Adrenal gland (tissue), 9 donors: ENCODE measurements at regions not wholly inside any gene's neighbourhood (a gene's known extent, or its start where the extent isn't known, plus 50 kb on each side); places are given as distances from the start of the nearest gene placed in this dataset.
A peak's percentile ranks its signal among the peaks of the same experiment; 100 is the strongest.

ENCODE experiments used
- DNase-seq, 7 donors: peaks; one replicate each; pipeline ENCODE4 v3.0.0-alpha.2; 2019 to 2020
- H3K27ac ChIP-seq, 5 donors: fragments of 200-600 bp; sonication (generic) in 4 of 5; 1 replicate in 3 of 5; 2 replicates in 2 of 5; pipeline versions ENCODE4 v1.5.1 to v1.8.0; 2016 to 2020; ENCODE audit warnings: mild to moderate bottlenecking in 1 of 5
- H3K27me3 ChIP-seq: fragments of 200-600 bp; 2 replicates; pipeline ENCODE4 v1.8.0; 2021
- H3K36me3 ChIP-seq, 2 donors: fragments of 200-600 bp; replicated peaks in 1 of 2; 1 replicate in 1 of 2; 2 replicates in 1 of 2; pipeline versions ENCODE4 v1.5.1 to v1.8.0; 2018 to 2022
- H3K4me1 ChIP-seq, 2 donors: fragments of 200-600 bp; replicated peaks in 1 of 2; 1 replicate in 1 of 2; 2 replicates in 1 of 2; pipeline versions ENCODE4 v1.5.1 to v1.8.0; 2018 to 2021
- H3K4me3 ChIP-seq, 4 donors: fragments of 200-600 bp; sonication (generic) in 3 of 4; one replicate each; pipeline ENCODE4 v1.5.1; 2016 to 2018
- H3K9me3 ChIP-seq, 3 donors: fragments of 200-600 bp; sonication (generic) in 1 of 3; replicated peaks in 1 of 3; 1 replicate in 2 of 3; 2 replicates in 1 of 3; pipeline versions ENCODE4 v1.5.1 to v1.8.0; 2016 to 2021
- POLR2A ChIP-seq, 2 donors: fragments of 450-650 bp; IDR thresholded peaks; one replicate each; pipeline ENCODE4 v1.6.1; 2017; ENCODE audit warnings: antibody characterized with exemption in 2 of 2, mild to moderate bottlenecking in 2 of 2, moderate library complexity in 1 of 2
- WGBS, 4 donors: extraction: QIAGEN DNeasy Blood & Tissue Kit in 2 of 4; methylation state at CpG; one replicate each; pipeline versions ENCODE4 v1.1.5 to v1.1.7; 2013 to 2017; 5-methylcytosine and 5-hydroxymethylcytosine counted together
- intact Hi-C, 2 donors: fragments of 100-400 bp; cut with DNase I; formaldehyde crosslinking; loops; one replicate each; pipeline versions ENCODE4 v1.14.1 to v1.15.0; 2022 to 2023
- TF ChIP-seq, protein P1 (sequence below), 6 experiments: fragments of 450-650 bp in 4 of 6; fragments of 200-600 bp in 2 of 6; sonication (generic) in 1 of 6; IDR thresholded peaks; 1 replicate in 5 of 6; 2 replicates in 1 of 6; pipeline versions ENCODE4 v1.5.1 to v1.8.0; 2016 to 2021; ENCODE audit warnings: antibody characterized with exemption in 6 of 6, mild to moderate bottlenecking in 2 of 6, moderate library complexity in 1 of 6
- donor health status: healthy with polysubstance abuse.
- donor health status: Bipolar disorder and iron deficiency.
- donor health status: DM: yes; HTN: yes; CAD: no.
- donor health status: DM: no; HTN: no; CAD: no.
- donor health status: DM: no; HTN: no; CAD: no.

DNA sequence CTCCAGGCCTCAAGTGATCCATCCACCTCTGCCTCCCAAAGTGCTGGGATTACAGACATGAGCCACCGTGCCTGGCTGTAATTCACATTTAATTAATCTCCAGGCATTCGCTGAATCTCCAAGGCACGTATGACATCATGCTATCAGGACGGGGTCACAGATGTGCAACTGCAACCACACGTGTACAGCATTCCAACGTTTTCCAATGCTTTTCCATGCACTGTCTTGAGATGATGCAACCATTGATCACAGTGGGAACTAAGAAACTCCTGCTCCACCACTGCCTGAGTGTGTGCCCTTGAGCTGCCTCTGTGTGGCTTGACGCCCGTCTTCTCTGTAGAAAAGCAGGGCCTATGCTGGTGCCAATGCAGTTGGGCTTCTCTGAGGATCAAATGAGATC, 119.8 kb upstream of the LYZL2 start:
- Histone ChIP-seq H3K36me3 (no peaks in the 10 kb centered on the region), H3K9me3 (no peaks in the 10 kb centered on the region), H3K27ac (no peak overlapping the region), H3K4me3 (no peak overlapping the region), H3K27me3 (no peaks in the 10 kb centered on the region), H3K4me1 (no peaks in the 10 kb centered on the region)
- no peak for DNase-seq
- 77 to 84% (median 80%) methylated on average over 8 of the region's 8 CpGs for WGBS, 4 donors
- TF ChIP-seq POLR2A (IDR thresholded peaks at IDR 0.05) = no peak
- TF ChIP-seq, protein P1, sequence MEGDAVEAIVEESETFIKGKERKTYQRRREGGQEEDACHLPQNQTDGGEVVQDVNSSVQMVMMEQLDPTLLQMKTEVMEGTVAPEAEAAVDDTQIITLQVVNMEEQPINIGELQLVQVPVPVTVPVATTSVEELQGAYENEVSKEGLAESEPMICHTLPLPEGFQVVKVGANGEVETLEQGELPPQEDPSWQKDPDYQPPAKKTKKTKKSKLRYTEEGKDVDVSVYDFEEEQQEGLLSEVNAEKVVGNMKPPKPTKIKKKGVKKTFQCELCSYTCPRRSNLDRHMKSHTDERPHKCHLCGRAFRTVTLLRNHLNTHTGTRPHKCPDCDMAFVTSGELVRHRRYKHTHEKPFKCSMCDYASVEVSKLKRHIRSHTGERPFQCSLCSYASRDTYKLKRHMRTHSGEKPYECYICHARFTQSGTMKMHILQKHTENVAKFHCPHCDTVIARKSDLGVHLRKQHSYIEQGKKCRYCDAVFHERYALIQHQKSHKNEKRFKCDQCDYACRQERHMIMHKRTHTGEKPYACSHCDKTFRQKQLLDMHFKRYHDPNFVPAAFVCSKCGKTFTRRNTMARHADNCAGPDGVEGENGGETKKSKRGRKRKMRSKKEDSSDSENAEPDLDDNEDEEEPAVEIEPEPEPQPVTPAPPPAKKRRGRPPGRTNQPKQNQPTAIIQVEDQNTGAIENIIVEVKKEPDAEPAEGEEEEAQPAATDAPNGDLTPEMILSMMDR (IDR thresholded peaks at IDR 0.05) = no peak
- intact Hi-C loops = loop anchor here in 1 of 2 donors (10.0 kb wide), 1 partner anchor 1055 kb away; no protein-coding TSS in a partner anchor

DNA sequence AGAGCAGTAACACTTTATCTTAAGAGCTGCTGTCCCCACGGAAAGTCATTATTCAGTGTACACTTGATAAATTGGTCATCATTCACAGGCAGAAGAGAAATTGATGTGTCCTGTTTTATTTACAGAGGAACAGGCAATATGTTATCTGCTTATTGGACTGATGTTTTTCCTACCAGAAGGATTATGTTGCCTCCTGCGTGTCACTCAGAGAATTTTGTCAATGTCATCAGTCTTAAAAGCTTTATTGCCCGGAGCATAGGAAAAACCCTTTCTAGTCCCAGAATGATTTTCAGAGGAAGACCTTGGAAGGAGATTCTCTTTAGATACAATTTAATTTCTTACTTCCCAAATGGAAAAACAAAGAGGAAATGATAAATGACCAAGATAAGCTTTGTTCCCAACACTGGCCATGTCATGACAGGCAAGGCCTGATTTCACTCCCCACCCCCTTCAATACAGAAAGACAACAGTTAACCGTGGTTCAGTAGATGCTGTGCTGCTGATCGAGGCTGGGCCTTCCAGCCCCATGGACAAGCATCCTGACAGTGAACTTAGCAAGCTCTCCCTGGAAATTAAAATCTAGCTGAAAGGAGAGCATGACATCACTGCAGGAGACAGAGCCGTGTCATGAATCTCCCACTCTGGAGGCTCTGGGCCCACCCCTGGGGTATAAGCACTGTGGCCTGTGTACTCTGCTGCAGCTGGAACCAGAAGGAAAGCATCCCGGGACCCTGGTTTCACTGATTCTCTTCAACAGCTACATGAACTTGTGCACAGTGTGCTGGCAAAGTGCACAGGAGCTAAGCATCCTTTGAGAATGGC, 118.8 kb upstream of the LYZL2 start:
- H3K4me1 ChIP-seq = no peaks in the 10 kb centered on the region
- DNase-seq = no peak
- no peaks in the 10 kb centered on the region for H3K9me3 ChIP-seq
- no peaks in the 10 kb centered on the region for H3K36me3 ChIP-seq
- no peak overlapping the region for H3K4me3 ChIP-seq
- WGBS, 4 donors = 45 to 49% (median 47%) methylated on average over 7 of the region's 7 CpGs
- H3K27me3 ChIP-seq = no peaks in the 10 kb centered on the region
- no peak overlapping the region for H3K27ac ChIP-seq
- TF ChIP-seq POLR2A (IDR thresholded peaks at IDR 0.05) = no peak
- TF ChIP-seq, protein P1 (IDR thresholded peaks at IDR 0.05) = no peak
- intact Hi-C loops = loop anchor here in 1 of 2 donors (10.0 kb wide), 1 partner anchor 1056 kb away; no protein-coding TSS in a partner anchor

DNA sequence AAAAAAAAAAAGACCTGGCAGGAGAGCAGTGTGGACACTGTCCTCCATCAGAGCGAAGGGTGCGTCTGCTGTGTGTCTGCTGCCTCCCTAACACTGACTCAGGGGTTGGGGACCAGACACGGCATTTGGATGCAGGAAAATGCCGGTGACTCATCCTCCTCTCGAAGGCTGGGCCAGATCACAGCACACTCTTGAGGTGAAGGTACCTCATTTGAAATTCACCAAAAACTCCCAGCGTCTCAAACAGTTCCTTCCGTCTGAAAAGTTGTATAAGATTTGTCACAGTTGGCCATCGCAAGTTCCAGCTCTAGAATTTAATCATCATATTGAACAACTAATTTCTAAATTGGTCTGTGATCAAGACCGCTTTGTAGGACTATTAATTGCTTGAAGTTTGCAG, 118.1 kb upstream of the LYZL2 start:
- Histone ChIP-seq H3K27ac (no peak overlapping the region), H3K36me3 (no peaks in the 10 kb centered on the region), H3K9me3 (no peaks in the 10 kb centered on the region), H3K4me1 (no peaks in the 10 kb centered on the region), H3K27me3 (no peaks in the 10 kb centered on the region), H3K4me3 (no peak overlapping the region)
- intact Hi-C loops = loop anchor here in 1 of 2 donors (10.0 kb wide), 1 partner anchor 1057 kb away; no protein-coding TSS in a partner anchor
- TF ChIP-seq POLR2A (IDR thresholded peaks at IDR 0.05) = no peak
- TF ChIP-seq, protein P1 (IDR thresholded peaks at IDR 0.05) = no peak
- peak in 2 of 7 donors; percentile 4 to 15 for DNase-seq
- WGBS, 4 donors = 52 to 71% (median 66%) methylated on average over 9 of the region's 9 CpGs

DNA sequence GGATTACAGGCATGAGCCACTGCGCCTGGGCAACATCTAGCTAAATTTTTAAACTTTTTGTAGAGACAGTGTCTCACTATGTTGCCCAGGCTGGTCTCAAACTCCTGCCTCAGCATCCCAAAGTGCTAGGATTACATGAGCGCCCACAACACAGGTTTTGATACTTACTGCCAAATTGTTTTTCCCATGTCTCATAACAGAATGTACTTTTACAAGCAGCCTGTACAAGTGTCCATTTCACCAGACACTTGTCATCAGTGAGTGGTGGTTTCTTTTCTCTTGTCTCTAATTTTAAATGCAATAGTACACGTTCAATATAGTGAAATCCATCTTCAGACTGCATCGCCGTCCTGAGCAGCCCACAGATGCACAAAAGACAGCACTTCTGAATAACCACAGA, 116.4 kb upstream of the LYZL2 start:
- TF ChIP-seq POLR2A (IDR thresholded peaks at IDR 0.05) = no peak
- TF ChIP-seq, protein P1 (IDR thresholded peaks at IDR 0.05) = no peak
- Histone ChIP-seq H3K4me1 (no peaks in the 10 kb centered on the region), H3K9me3 (no peaks in the 10 kb centered on the region), H3K27me3 (no peaks in the 10 kb centered on the region), H3K4me3 (no peak overlapping the region), H3K36me3 (no peaks in the 10 kb centered on the region), H3K27ac (no peak overlapping the region)
- 71 to 91% (median 82%) methylated on average over 5 of the region's 5 CpGs for WGBS, 4 donors
- DNase-seq = no peak
- intact Hi-C loops = loop anchor here in 1 of 2 donors (10.0 kb wide), 1 partner anchor 1059 kb away; no protein-coding TSS in a partner anchor
